Natural killer cell (primary cell): ENCODE measurements at regions not wholly inside any gene's neighbourhood (a gene's known extent, or its start where the extent isn't known, plus 50 kb on each side); places are given as distances from the start of the nearest gene placed in this dataset.

Experiments used
- ATAC-seq, 3 donors: fragments of 150-1000 bp in 2 of 3; fragments of 200-7000 bp in 1 of 3; cut with Tn5 transposase; 1 replicate in 1 of 3; 2 replicates in 2 of 3; pipeline ENCODE4 v1.10.0; 2021; ENCODE audit warnings: mild to moderate bottlenecking in 2 of 3, moderate library complexity in 2 of 3
- DNase-seq, 2 donors: peaks; one replicate each; pipeline versions ENCODE4 v3.0.0 to v3.0.0-alpha.2; 2013 to 2021; ENCODE audit warnings: mixed read lengths in 1 of 2
- H3K27ac ChIP-seq: one replicate; pipeline ENCODE4 v1.5.1; 2013; ENCODE audit warnings: mild to moderate bottlenecking, low read length
- H3K27me3 ChIP-seq: one replicate; pipeline ENCODE4 v1.6.1; 2013; ENCODE audit warnings: low read length; ENCODE audit not compliant: control insufficient read depth, insufficient read depth
- H3K36me3 ChIP-seq: one replicate; pipeline ENCODE4 v1.6.1; 2013; ENCODE audit warnings: low read length; ENCODE audit not compliant: control insufficient read depth, insufficient read depth
- H3K4me1 ChIP-seq: one replicate; pipeline ENCODE4 v1.6.1; 2013; ENCODE audit warnings: low read length; ENCODE audit not compliant: control insufficient read depth, insufficient read depth
- H3K4me3 ChIP-seq: one replicate; pipeline ENCODE4 v1.5.1; 2013; ENCODE audit warnings: low read length
- H3K9me3 ChIP-seq: one replicate; pipeline ENCODE4 v1.6.1; 2013; ENCODE audit warnings: low read length; ENCODE audit not compliant: control insufficient read depth, insufficient read depth
- H3K27ac Mint-ChIP-seq, 2 donors: one replicate each; pipeline ENCODE4 v1.8.0; 2022; ENCODE audit warnings: mild to moderate bottlenecking in 2 of 2, mixed read lengths in 2 of 2, moderate library complexity in 1 of 2
- H3K27me3 Mint-ChIP-seq, 2 donors: one replicate each; pipeline ENCODE4 v1.8.0; 2022; ENCODE audit warnings: low read depth in 2 of 2, mixed read lengths in 2 of 2
- H3K36me3 Mint-ChIP-seq: one replicate; pipeline ENCODE4 v1.8.0; 2022; ENCODE audit warnings: mixed read lengths
- H3K4me1 Mint-ChIP-seq, 2 donors: one replicate each; pipeline ENCODE4 v1.8.0; 2022; ENCODE audit warnings: mixed read lengths in 2 of 2
- H3K4me3 Mint-ChIP-seq: one replicate; pipeline ENCODE4 v1.8.0; 2022; ENCODE audit warnings: mild to moderate bottlenecking, moderate library complexity, mixed read lengths
- H3K9me3 Mint-ChIP-seq, 2 donors: one replicate each; pipeline ENCODE4 v1.8.0; 2022; ENCODE audit warnings: mixed read lengths in 2 of 2
- CTCF ChIP-seq: fragments of 200-600 bp; IDR thresholded peaks from one replicate; pipeline ENCODE4 v1.8.0; 2022; ENCODE audit warnings: antibody characterized with exemption
- WGBS: methylation state at CpG from one replicate; pipeline ENCODE4 v1.1.7; 2013; ENCODE audit warnings: missing lambda C conversion rate; ENCODE audit not compliant: insufficient coverage; 5-methylcytosine and 5-hydroxymethylcytosine counted together
- intact Hi-C: fragments of 100-400 bp; cut with micrococcal nuclease; formaldehyde crosslinking; loops from one replicate; pipeline ENCODE4 v1.14.2; 2022

- Mint-ChIP-seq H3K27ac (no peak overlapping the region), H3K4me1 (no peaks in the 10 kb centered on the region), H3K36me3 (no peaks in the 10 kb centered on the region), H3K4me3 (no peak overlapping the region), H3K9me3 (no peaks in the 10 kb centered on the region), H3K27me3 (peaks cover 0 to 2% of the 10 kb centered on the region in 2 donors)
- intact Hi-C loops, result no loop called here
- peaks cover 2% of the 10 kb centered on the region for H3K27me3 ChIP-seq
- H3K9me3 ChIP-seq, result no peaks in the 10 kb centered on the region
- no peaks in the 10 kb centered on the region for H3K36me3 ChIP-seq
- TF ChIP-seq CTCF, result no peak
- no peak for DNase-seq
- WGBS, result 91% methylated on average over 7 of the region's 7 CpGs
- no peak overlapping the region for H3K27ac ChIP-seq
- H3K4me1 ChIP-seq, result no peaks in the 10 kb centered on the region
- no peak for ATAC-seq
- no peak overlapping the region for H3K4me3 ChIP-seq
Observed at GRCh38 chr1:88134983-88135921, 548.8 kb upstream of the PKN2 start.

GRCh38 chr1:88139633-88140032 is 544.4 kb upstream of the PKN2 start:
- Mint-ChIP-seq H3K4me1 (no peaks in the 10 kb centered on the region), H3K4me3 (no peak overlapping the region), H3K36me3 (no peaks in the 10 kb centered on the region), H3K9me3 (no peaks in the 10 kb centered on the region), H3K27me3 (peaks cover 0 to 3% of the 10 kb centered on the region in 2 donors), H3K27ac (no peak overlapping the region)
- Histone ChIP-seq H3K4me3 (no peak overlapping the region), H3K9me3 (no peaks in the 10 kb centered on the region), H3K27ac (no peak overlapping the region), H3K36me3 (no peaks in the 10 kb centered on the region), H3K4me1 (no peaks in the 10 kb centered on the region), H3K27me3 (peaks cover 2% of the 10 kb centered on the region)
- WGBS, result 79% methylated on average over 4 of the region's 4 CpGs
- no peak for ATAC-seq
- no peak for TF ChIP-seq CTCF
- intact Hi-C loops, result no loop called here
- DNase-seq, result no peak

GRCh38 chr1:88140325-88140724 is 543.7 kb upstream of the PKN2 start:
- Mint-ChIP-seq H3K4me3 (no peak overlapping the region), H3K27me3 (peaks cover 0 to 7% of the 10 kb centered on the region in 2 donors), H3K36me3 (no peaks in the 10 kb centered on the region), H3K4me1 (no peaks in the 10 kb centered on the region), H3K9me3 (peaks cover 3 to 4% of the 10 kb centered on the region in 2 donors), H3K27ac (no peak overlapping the region)
- TF ChIP-seq CTCF, result no peak
- no peaks in the 10 kb centered on the region for H3K4me1 ChIP-seq
- H3K9me3 ChIP-seq, result no peaks in the 10 kb centered on the region
- DNase-seq (no peak), ATAC-seq (no peak)
- peaks cover 2% of the 10 kb centered on the region for H3K27me3 ChIP-seq
- no peak overlapping the region for H3K4me3 ChIP-seq
- H3K27ac ChIP-seq, result no peak overlapping the region
- intact Hi-C loops, result no loop called here
- WGBS, result 36% methylated on average over 1 of the region's 1 CpG
- H3K36me3 ChIP-seq, result no peaks in the 10 kb centered on the region
